Muscle of leg (tissue), 3 donors: ENCODE measurements at regions not wholly inside any gene's neighbourhood (a gene's known extent, or its start where the extent isn't known, plus 50 kb on each side); places are given as distances from the start of the nearest gene placed in this dataset.
"Not testable (repeated sequence)": the region's sequence is repeated elsewhere in the genome, so short reads cannot be mapped to it uniquely, and the experiment has no call there.

Source experiments
- DNase-seq: peaks from one replicate; pipeline ENCODE4 v3.0.0; 2013
- H3K27ac ChIP-seq: one replicate; pipeline ENCODE4 v1.5.1; 2013; ENCODE audit warnings: mild to moderate bottlenecking, low read length, control low read depth
- H3K27me3 ChIP-seq: one replicate; pipeline ENCODE4 v1.6.1; 2013; ENCODE audit warnings: low read length; ENCODE audit not compliant: control insufficient read depth, insufficient read depth
- H3K36me3 ChIP-seq: one replicate; pipeline ENCODE4 v1.6.1; 2013; ENCODE audit warnings: low read length; ENCODE audit not compliant: control insufficient read depth, insufficient read depth
- H3K4me1 ChIP-seq: one replicate; pipeline ENCODE4 v1.6.1; 2013; ENCODE audit warnings: low read length; ENCODE audit not compliant: control insufficient read depth, insufficient read depth
- H3K4me3 ChIP-seq: one replicate; pipeline ENCODE4 v1.5.1; 2013; ENCODE audit warnings: low read length, control low read depth
- H3K9me3 ChIP-seq: replicated peaks from 2 replicates; pipeline ENCODE4 v1.6.1; 2013; ENCODE audit warnings: low read depth, low read length; ENCODE audit not compliant: control insufficient read depth
- WGBS: methylation state at CpG from one replicate; pipeline ENCODE4 v1.1.5; 2013; ENCODE audit warnings: missing lambda C conversion rate; ENCODE audit not compliant: insufficient coverage; 5-methylcytosine and 5-hydroxymethylcytosine counted together

- no peak for DNase-seq
- H3K36me3 ChIP-seq: no peaks in the 10 kb centered on the region
- H3K27ac ChIP-seq: no peak overlapping the region
- no CpG with 5 or more reads among the region's 1 CpG for WGBS
- no peaks in the 10 kb centered on the region for H3K27me3 ChIP-seq
- no peaks in the 10 kb centered on the region for H3K4me1 ChIP-seq
- H3K9me3 ChIP-seq: no peaks in the 10 kb centered on the region
- no peak overlapping the region for H3K4me3 ChIP-seq
Measured at GRCh38 chr13:58306062-58306461, 674.5 kb downstream of the PCDH17 start.

- H3K27me3 ChIP-seq: no peaks in the 10 kb centered on the region
- no peaks in the 10 kb centered on the region for H3K4me1 ChIP-seq
- WGBS: no CpG with 5 or more reads among the region's 2 CpGs
- no peak overlapping the region for H3K4me3 ChIP-seq
- no peaks in the 10 kb centered on the region for H3K9me3 ChIP-seq
- peak; percentile 22 for DNase-seq
- H3K36me3 ChIP-seq: no peaks in the 10 kb centered on the region
- no peak overlapping the region for H3K27ac ChIP-seq
Measured at GRCh38 chr13:58313219-58313618, 681.7 kb downstream of the PCDH17 start.

GRCh38 chr13:58318495-58319167, 687.1 kb downstream of the PCDH17 start:
- H3K27ac ChIP-seq: no peak overlapping the region
- no peaks in the 10 kb centered on the region for H3K27me3 ChIP-seq
- 98% methylated on average over 49 of the region's 50 CpGs for WGBS
- no peaks in the 10 kb centered on the region for H3K4me1 ChIP-seq
- DNase-seq: no peak
- H3K36me3 ChIP-seq: no peaks in the 10 kb centered on the region
- H3K9me3 ChIP-seq: no peaks in the 10 kb centered on the region
- no peak overlapping the region for H3K4me3 ChIP-seq

- no peak for DNase-seq
- Histone ChIP-seq H3K4me3 (no peak overlapping the region), H3K9me3 (no peaks in the 10 kb centered on the region), H3K27me3 (no peaks in the 10 kb centered on the region), H3K27ac (no peak overlapping the region), H3K36me3 (no peaks in the 10 kb centered on the region), H3K4me1 (no peaks in the 10 kb centered on the region)
Measured at GRCh38 chr13:58324161-58324560, 692.6 kb downstream of the PCDH17 start.

GRCh38 chr13:58329746-58330145, 698.2 kb downstream of the PCDH17 start:
- no peak for DNase-seq
- WGBS: no CpG with 5 or more reads among the region's 5 CpGs
- Histone ChIP-seq H3K4me3 (no peak overlapping the region), H3K27me3 (no peaks in the 10 kb centered on the region), H3K4me1 (no peaks in the 10 kb centered on the region), H3K27ac (no peak overlapping the region), H3K9me3 (no peaks in the 10 kb centered on the region), H3K36me3 (no peaks in the 10 kb centered on the region)

- no peak for DNase-seq
- Histone ChIP-seq H3K4me3 (no peak overlapping the region), H3K27ac (no peak overlapping the region), H3K4me1 (no peaks in the 10 kb centered on the region), H3K36me3 (no peaks in the 10 kb centered on the region), H3K9me3 (no peaks in the 10 kb centered on the region), H3K27me3 (no peaks in the 10 kb centered on the region)
Measured at GRCh38 chr13:58340895-58341294, 709.4 kb downstream of the PCDH17 start.

- no peak overlapping the region for H3K27ac ChIP-seq
Measured at GRCh38 chr13:58341318-58341717, 709.8 kb downstream of the PCDH17 start.

GRCh38 chr13:58343076-58343475, 711.5 kb downstream of the PCDH17 start:
- Histone ChIP-seq H3K27ac (no peak overlapping the region), H3K4me1 (no peaks in the 10 kb centered on the region), H3K9me3 (no peaks in the 10 kb centered on the region), H3K27me3 (no peaks in the 10 kb centered on the region), H3K36me3 (no peaks in the 10 kb centered on the region), H3K4me3 (no peak overlapping the region)
- no peak for DNase-seq
- WGBS: 17% methylated on average over 1 of the region's 3 CpGs

More at GRCh38 chr13:58341318-58341717, 709.8 kb downstream of the PCDH17 start:
- Histone ChIP-seq H3K4me1 (no peaks in the 10 kb centered on the region), H3K9me3 (no peaks in the 10 kb centered on the region), H3K27me3 (no peaks in the 10 kb centered on the region), H3K36me3 (no peaks in the 10 kb centered on the region), H3K4me3 (no peak overlapping the region)
- no CpG with 5 or more reads among the region's 1 CpG for WGBS
- no peak for DNase-seq

GRCh38 chr13:58352100-58352499, 720.6 kb downstream of the PCDH17 start:
- not testable (repeated sequence) for DNase-seq, H3K27ac ChIP-seq, H3K4me1 ChIP-seq, H3K4me3 ChIP-seq, H3K36me3 ChIP-seq, H3K9me3 ChIP-seq, H3K27me3 ChIP-seq
- WGBS: 91% methylated on average over 5 of the region's 9 CpGs

- Histone ChIP-seq H3K27me3 (no peaks in the 10 kb centered on the region), H3K36me3 (no peaks in the 10 kb centered on the region), H3K4me1 (no peaks in the 10 kb centered on the region), H3K9me3 (no peaks in the 10 kb centered on the region), H3K27ac (no peak overlapping the region), H3K4me3 (no peak overlapping the region)
- WGBS: no CpG with 5 or more reads among the region's 5 CpGs
- no peak for DNase-seq
Measured at GRCh38 chr13:58369936-58370335, 738.4 kb downstream of the PCDH17 start.

- no peak for DNase-seq
- Histone ChIP-seq H3K4me1 (no peaks in the 10 kb centered on the region), H3K27me3 (no peaks in the 10 kb centered on the region), H3K9me3 (no peaks in the 10 kb centered on the region), H3K36me3 (no peaks in the 10 kb centered on the region), H3K27ac (no peak overlapping the region), H3K4me3 (no peak overlapping the region)
- WGBS: no CpG with 5 or more reads among the region's 1 CpG
Measured at GRCh38 chr13:58376349-58376748, 744.8 kb downstream of the PCDH17 start.
